H9 (cell line): ENCODE measurements at regions not wholly inside any gene's neighbourhood (a gene's known extent, or its start where the extent isn't known, plus 50 kb on each side); places are given as distances from the start of the nearest gene placed in this dataset.

Experiments used
- DNase-seq: peaks from one replicate; pipeline ENCODE4 v3.0.0-alpha.2; 2017
- H2AFZ ChIP-seq: one replicate; pipeline ENCODE4 v1.6.1; 2013; ENCODE audit warnings: mild to moderate bottlenecking, low read length, control low read depth, moderate library complexity
- H2AK5ac ChIP-seq: 2 replicates; pipeline ENCODE4 v1.6.1; 2013; ENCODE audit warnings: low read length, control low read depth, mixed read lengths; ENCODE audit not compliant: insufficient read length
- H2BK120ac ChIP-seq: one replicate; pipeline ENCODE4 v1.6.1; 2013; ENCODE audit warnings: low read depth, mild to moderate bottlenecking, low read length, control low read depth, inconsistent platforms; ENCODE audit not compliant: poor library complexity, severe bottlenecking
- H2BK12ac ChIP-seq: 2 replicates; pipeline ENCODE4 v1.6.1; 2013; ENCODE audit warnings: low read length, control low read depth, mixed read lengths, low read depth; ENCODE audit not compliant: insufficient read length
- H2BK15ac ChIP-seq: 2 replicates; pipeline ENCODE4 v1.6.1; 2013; ENCODE audit warnings: low read depth, low read length, control low read depth
- H2BK20ac ChIP-seq: one replicate; pipeline ENCODE4 v1.6.1; 2013; ENCODE audit warnings: low read depth, mild to moderate bottlenecking, low read length, control low read depth, inconsistent platforms; ENCODE audit not compliant: poor library complexity, severe bottlenecking
- H2BK5ac ChIP-seq: 2 replicates; pipeline ENCODE4 v1.6.1; 2013; ENCODE audit warnings: low read length, control low read depth, mixed read lengths; ENCODE audit not compliant: insufficient read length
- H3K14ac ChIP-seq: 2 replicates; pipeline ENCODE4 v1.6.1; 2013; ENCODE audit warnings: low read length, control low read depth; ENCODE audit not compliant: insufficient read depth
- H3K18ac ChIP-seq: 2 replicates; pipeline ENCODE4 v1.6.1; 2013; ENCODE audit warnings: low read depth, mild to moderate bottlenecking, mixed read lengths, low read length, control low read depth; ENCODE audit not compliant: insufficient read length
- H3K23ac ChIP-seq: 2 replicates; pipeline ENCODE4 v1.6.1; 2013; ENCODE audit warnings: low read length, control low read depth, mixed read lengths, low read depth; ENCODE audit not compliant: insufficient read length
- H3K23me2 ChIP-seq: 2 replicates; pipeline ENCODE4 v1.6.1; 2013; ENCODE audit warnings: low read depth, mild to moderate bottlenecking, mixed read lengths, low read length, control low read depth; ENCODE audit not compliant: insufficient read length, poor library complexity, severe bottlenecking
- H3K27ac ChIP-seq: 2 replicates; pipeline ENCODE4 v1.5.1; 2013; ENCODE audit warnings: low read length, control low read depth, mixed read lengths, low read depth; ENCODE audit not compliant: insufficient read length
- H3K27me3 ChIP-seq: 2 replicates; pipeline ENCODE4 v1.6.1; 2013; ENCODE audit warnings: low read length, control low read depth, inconsistent platforms; ENCODE audit not compliant: insufficient read depth
- H3K4ac ChIP-seq: 2 replicates; pipeline ENCODE4 v1.6.1; 2013; ENCODE audit warnings: low read depth, mild to moderate bottlenecking, control low read depth, inconsistent platforms, low read length, moderate library complexity
- H3K4me1 ChIP-seq: 2 replicates; pipeline ENCODE4 v1.6.1; 2013; ENCODE audit warnings: low read length, control low read depth, inconsistent platforms; ENCODE audit not compliant: insufficient read depth
- H3K4me2 ChIP-seq: 2 replicates; pipeline ENCODE4 v1.6.1; 2013; ENCODE audit warnings: low read length, control low read depth, mixed read lengths; ENCODE audit not compliant: insufficient read length, insufficient read depth
- H3K56ac ChIP-seq: 2 replicates; pipeline ENCODE4 v1.6.1; 2013; ENCODE audit warnings: low read depth, mild to moderate bottlenecking, mixed read lengths, low read length, control low read depth; ENCODE audit not compliant: insufficient read length
- H3K79me1 ChIP-seq: 2 replicates; pipeline ENCODE4 v1.6.1; 2013; ENCODE audit warnings: low read depth, mild to moderate bottlenecking, moderate library complexity, low read length, control low read depth, inconsistent platforms; ENCODE audit not compliant: insufficient read depth, poor library complexity, severe bottlenecking
- H3K79me2 ChIP-seq: 2 replicates; pipeline ENCODE4 v1.6.1; 2013; ENCODE audit warnings: low read length, control low read depth, inconsistent platforms; ENCODE audit not compliant: insufficient read depth
- H3K9ac ChIP-seq: 2 replicates; pipeline ENCODE4 v1.6.1; 2013; ENCODE audit warnings: low read length, control low read depth, mixed read lengths; ENCODE audit not compliant: insufficient read length; ENCODE audit errors: extremely low read depth
- H3K9me3 ChIP-seq: one replicate; pipeline ENCODE4 v1.6.1; 2013; ENCODE audit warnings: low read depth, low read length, inconsistent platforms; ENCODE audit not compliant: control insufficient read depth
- H3T11ph ChIP-seq: one replicate; pipeline ENCODE4 v1.6.1; 2013; ENCODE audit warnings: mild to moderate bottlenecking, low read length, control low read depth, inconsistent platforms
- H4K20me1 ChIP-seq: one replicate; pipeline ENCODE4 v1.6.1; 2013; ENCODE audit not compliant: control insufficient read depth, insufficient read length, insufficient read depth
- H4K5ac ChIP-seq: 2 replicates; pipeline ENCODE4 v1.6.1; 2013; ENCODE audit warnings: low read depth, mild to moderate bottlenecking, mixed read lengths, low read length, control low read depth; ENCODE audit not compliant: insufficient read length
- H4K8ac ChIP-seq: replicated peaks from 2 replicates; pipeline ENCODE4 v1.6.1; 2013; ENCODE audit warnings: low read length, control low read depth, mixed read lengths, low read depth; ENCODE audit not compliant: insufficient read length
- H4K91ac ChIP-seq: 2 replicates; pipeline ENCODE4 v1.6.1; 2013; ENCODE audit warnings: low read depth, mild to moderate bottlenecking, moderate library complexity, mixed read lengths, low read length, control low read depth; ENCODE audit not compliant: insufficient read length
- H3K27ac Mint-ChIP-seq, 3 experiments: 2 replicates in 2 of 3; 3 replicates in 1 of 3; pipeline ENCODE4 v1.8.0; 2020 to 2021; ENCODE audit warnings: mixed read lengths in 3 of 3, mild to moderate bottlenecking in 1 of 3, moderate library complexity in 1 of 3
- H3K27me3 Mint-ChIP-seq: 2 replicates; pipeline ENCODE4 v1.8.0; 2021; ENCODE audit warnings: low read depth, mild to moderate bottlenecking, moderate library complexity, mixed read lengths
- H3K36me3 Mint-ChIP-seq, 3 experiments: 2 replicates in 2 of 3; 3 replicates in 1 of 3; pipeline ENCODE4 v1.8.0; 2020 to 2021; ENCODE audit warnings: low read depth in 3 of 3, mixed read lengths in 3 of 3; ENCODE audit not compliant: insufficient read depth in 1 of 3
- H3K4me1 Mint-ChIP-seq, 2 experiments: 2 replicates each; pipeline ENCODE4 v1.8.0; 2020; ENCODE audit warnings: mixed read lengths in 2 of 2
- H3K4me3 Mint-ChIP-seq, 2 experiments: 2 replicates in 1 of 2; 3 replicates in 1 of 2; pipeline ENCODE4 v1.8.0; 2020 to 2021; ENCODE audit warnings: mild to moderate bottlenecking in 2 of 2, mixed read lengths in 2 of 2, moderate library complexity in 1 of 2
- H3K9me3 Mint-ChIP-seq, 2 experiments: 2 replicates in 1 of 2; 3 replicates in 1 of 2; pipeline ENCODE4 v1.8.0; 2020; ENCODE audit warnings: mild to moderate bottlenecking in 2 of 2, mixed read lengths in 2 of 2, moderate library complexity in 1 of 2
- WGBS: extraction: QIAGEN DNeasy Blood & Tissue Kit; methylation state at CpG from one replicate; pipeline ENCODE4 v1.1.7; 2013; ENCODE audit warnings: missing lambda C conversion rate, low lambda C conversion rate, mixed read lengths; ENCODE audit not compliant: insufficient read length; ENCODE audit errors: extremely low coverage; 5-methylcytosine and 5-hydroxymethylcytosine counted together
- TF ChIP-seq, protein P1 (sequence below): fragments of 200-600 bp; sonication (generic); conservative IDR thresholded peaks from 3 replicates; pipeline ENCODE4 v1.8.0; 2021; ENCODE audit warnings: antibody characterized with exemption, mild to moderate bottlenecking

DNA sequence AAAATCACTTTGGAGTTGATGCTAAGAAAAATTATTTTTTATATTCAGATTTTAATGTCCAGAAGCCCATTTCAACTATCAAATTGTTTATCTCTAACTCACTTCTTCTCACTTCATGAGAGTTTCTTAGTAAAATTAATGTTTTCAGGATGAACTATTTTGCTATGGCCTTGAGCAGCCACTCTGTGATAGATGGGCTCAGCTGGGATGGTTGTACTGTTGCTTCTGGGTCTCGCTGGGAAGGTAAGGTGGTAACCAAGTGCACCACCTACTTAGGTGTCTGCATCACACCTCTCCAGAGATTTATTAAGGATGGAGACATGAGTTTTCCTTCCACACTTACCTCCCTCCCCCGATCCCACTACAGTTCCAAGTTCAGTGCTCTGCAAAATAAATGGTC, 110.3 kb upstream of the ATP2B2 start:
- H3K4me2 ChIP-seq, result no peak overlapping the region
- H3K56ac ChIP-seq, result no peak overlapping the region
- Mint-ChIP-seq H3K27me3 (peaks cover 30% of the 10 kb centered on the region), H3K4me1 (no peaks in the 10 kb centered on the region; a peak in 2 of 4 replicates), H3K36me3 (peaks cover 0 to 24% (median 19%) of the 10 kb centered on the region in 3 experiments; a peak in 6 of 7 replicates), H3K9me3 (peaks cover 31% of the 10 kb centered on the region in 2 experiments), H3K4me3 (no peak overlapping the region), H3K27ac (no peak overlapping the region)
- H3K23ac ChIP-seq, result no peak overlapping the region
- no peak overlapping the region for H2BK12ac ChIP-seq
- no peak overlapping the region for H2BK5ac ChIP-seq
- no peaks in the 10 kb centered on the region for H4K20me1 ChIP-seq
- H3K9ac ChIP-seq, result no peak overlapping the region
- no peak overlapping the region for H2AFZ ChIP-seq
- DNase-seq, result no peak
- no peaks in the 10 kb centered on the region for H3K79me2 ChIP-seq
- no peaks in the 10 kb centered on the region; the same call in 1 of the 2 replicates for H3K27me3 ChIP-seq
- H2AK5ac ChIP-seq, result no peak overlapping the region
- H2BK120ac ChIP-seq, result no peak overlapping the region
- no peak overlapping the region for H3K27ac ChIP-seq
- no peak overlapping the region for H2BK20ac ChIP-seq
- no peak overlapping the region for H4K5ac ChIP-seq
- no peaks in the 10 kb centered on the region for H3K23me2 ChIP-seq
- no peak overlapping the region for H3K4ac ChIP-seq
- H3T11ph ChIP-seq, result no peak overlapping the region
- H2BK15ac ChIP-seq, result no peak overlapping the region
- H3K79me1 ChIP-seq, result no peaks in the 10 kb centered on the region
- H4K8ac ChIP-seq, result no peak overlapping the region
- TF ChIP-seq, protein P1, sequence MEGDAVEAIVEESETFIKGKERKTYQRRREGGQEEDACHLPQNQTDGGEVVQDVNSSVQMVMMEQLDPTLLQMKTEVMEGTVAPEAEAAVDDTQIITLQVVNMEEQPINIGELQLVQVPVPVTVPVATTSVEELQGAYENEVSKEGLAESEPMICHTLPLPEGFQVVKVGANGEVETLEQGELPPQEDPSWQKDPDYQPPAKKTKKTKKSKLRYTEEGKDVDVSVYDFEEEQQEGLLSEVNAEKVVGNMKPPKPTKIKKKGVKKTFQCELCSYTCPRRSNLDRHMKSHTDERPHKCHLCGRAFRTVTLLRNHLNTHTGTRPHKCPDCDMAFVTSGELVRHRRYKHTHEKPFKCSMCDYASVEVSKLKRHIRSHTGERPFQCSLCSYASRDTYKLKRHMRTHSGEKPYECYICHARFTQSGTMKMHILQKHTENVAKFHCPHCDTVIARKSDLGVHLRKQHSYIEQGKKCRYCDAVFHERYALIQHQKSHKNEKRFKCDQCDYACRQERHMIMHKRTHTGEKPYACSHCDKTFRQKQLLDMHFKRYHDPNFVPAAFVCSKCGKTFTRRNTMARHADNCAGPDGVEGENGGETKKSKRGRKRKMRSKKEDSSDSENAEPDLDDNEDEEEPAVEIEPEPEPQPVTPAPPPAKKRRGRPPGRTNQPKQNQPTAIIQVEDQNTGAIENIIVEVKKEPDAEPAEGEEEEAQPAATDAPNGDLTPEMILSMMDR, result no peak
- no peak overlapping the region for H3K18ac ChIP-seq
- H3K4me1 ChIP-seq, result no peaks in the 10 kb centered on the region
- no peak overlapping the region for H3K14ac ChIP-seq
- WGBS, result no CpG with 5 or more reads among the region's 2 CpGs
- H3K9me3 ChIP-seq, result peaks cover 16% of the 10 kb centered on the region
- no peak overlapping the region for H4K91ac ChIP-seq
